Activated B cell treated with CpG ODN at 0.5 μM for 24 hours (primary cell): ENCODE measurements at regions not wholly inside any gene's neighbourhood (a gene's known extent, or its start where the extent isn't known, plus 50 kb on each side); places are given as distances from the start of the nearest gene placed in this dataset.

Source experiments
- ATAC-seq: fragments of 200-7000 bp; cut with Tn5 transposase; one replicate; pipeline ENCODE4 v1.10.0; 2021; ENCODE audit warnings: low read depth, mild to moderate bottlenecking, moderate library complexity
- CTCF ChIA-PET: fragments of 350-600 bp; sonication (Branson Sonifier 250); formaldehyde crosslinking; loops from one replicate; lab custom pipeline; 2021; ENCODE audit warnings: antibody characterized with exemption; lab: Charles Lee
- POLR2A ChIA-PET: fragments of 350-600 bp; sonication (Branson Sonifier 250); formaldehyde crosslinking; loops from one replicate; lab custom pipeline; 2021; ENCODE audit warnings: antibody characterized with exemption; lab: Charles Lee
- DNase-seq: peaks from one replicate; pipeline ENCODE4 v3.0.0; 2022
- H3K27ac Mint-ChIP-seq: one replicate; pipeline ENCODE4 v1.8.0; 2020; ENCODE audit warnings: mixed read lengths
- H3K27me3 Mint-ChIP-seq: one replicate; pipeline ENCODE4 v1.8.0; 2021; ENCODE audit warnings: mixed read lengths
- H3K36me3 Mint-ChIP-seq: one replicate; pipeline ENCODE4 v1.8.0; 2021; ENCODE audit warnings: low read depth, mixed read lengths
- H3K4me1 Mint-ChIP-seq: one replicate; pipeline ENCODE4 v1.8.0; 2021; ENCODE audit warnings: mixed read lengths
- H3K4me3 Mint-ChIP-seq: one replicate; pipeline ENCODE4 v1.8.0; 2020; ENCODE audit warnings: mild to moderate bottlenecking, mixed read lengths
- H3K9me3 Mint-ChIP-seq: one replicate; pipeline ENCODE4 v1.8.0; 2020; ENCODE audit warnings: mixed read lengths
- intact Hi-C: fragments of 100-400 bp; cut with micrococcal nuclease; formaldehyde crosslinking; loops from one replicate; pipeline ENCODE4 v1.15.1; 2024
- TF ChIP-seq, protein P1 (sequence below): fragments of 200-600 bp; IDR thresholded peaks from one replicate; pipeline ENCODE4 v1.8.0; 2022; ENCODE audit warnings: antibody characterized with exemption, mild to moderate bottlenecking

DNA sequence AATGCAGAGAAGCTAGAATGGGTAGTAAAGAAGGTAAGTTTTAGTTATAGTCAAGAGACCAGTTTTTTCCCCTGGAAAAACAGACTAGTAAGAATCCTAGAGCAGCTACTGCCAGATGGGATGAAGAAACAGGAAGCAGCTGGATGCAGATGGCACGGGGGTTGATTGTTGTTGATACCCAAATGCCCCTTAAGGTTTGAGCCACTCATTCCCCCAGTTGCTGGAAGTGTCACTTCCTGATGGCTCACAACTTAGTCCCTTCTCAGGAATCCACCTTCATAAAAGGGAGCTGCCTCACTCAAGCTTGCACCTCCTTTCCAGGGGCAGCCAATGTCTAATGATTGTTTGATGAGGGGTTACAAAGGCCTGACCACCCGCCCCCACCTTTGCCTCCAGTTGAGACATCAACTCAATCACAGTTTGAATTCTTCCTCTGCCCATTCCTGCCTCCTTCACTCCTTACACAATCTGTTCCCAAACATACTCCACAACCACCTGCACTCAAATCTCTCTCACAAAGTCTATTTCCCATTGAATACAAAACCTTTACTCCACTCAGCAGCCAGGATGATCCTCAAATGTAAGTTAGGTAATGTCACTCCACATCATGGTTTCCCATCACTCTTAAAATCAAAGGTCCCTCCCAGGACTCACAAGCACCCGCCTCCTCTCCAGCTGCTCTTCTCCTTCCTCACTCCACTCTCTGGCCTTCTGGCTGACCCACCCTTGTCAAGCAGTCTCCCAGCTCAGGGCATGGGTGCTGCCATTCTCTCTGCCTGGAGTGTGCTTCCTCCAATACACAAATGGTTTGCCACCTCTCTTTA lies 450.1 kb upstream of the THBS1 start:
- no peak for DNase-seq
- no peaks in the 10 kb centered on the region for H3K27me3 Mint-ChIP-seq
- H3K36me3 Mint-ChIP-seq: no peaks in the 10 kb centered on the region
- no peak overlapping the region for H3K27ac Mint-ChIP-seq
- ChIA-PET CTCF (no interaction called here), POLR2A (no interaction called here)
- H3K9me3 Mint-ChIP-seq: no peaks in the 10 kb centered on the region
- H3K4me3 Mint-ChIP-seq: no peak overlapping the region
- no peak for ATAC-seq
- intact Hi-C loops: no loop called here
- TF ChIP-seq, protein P1, sequence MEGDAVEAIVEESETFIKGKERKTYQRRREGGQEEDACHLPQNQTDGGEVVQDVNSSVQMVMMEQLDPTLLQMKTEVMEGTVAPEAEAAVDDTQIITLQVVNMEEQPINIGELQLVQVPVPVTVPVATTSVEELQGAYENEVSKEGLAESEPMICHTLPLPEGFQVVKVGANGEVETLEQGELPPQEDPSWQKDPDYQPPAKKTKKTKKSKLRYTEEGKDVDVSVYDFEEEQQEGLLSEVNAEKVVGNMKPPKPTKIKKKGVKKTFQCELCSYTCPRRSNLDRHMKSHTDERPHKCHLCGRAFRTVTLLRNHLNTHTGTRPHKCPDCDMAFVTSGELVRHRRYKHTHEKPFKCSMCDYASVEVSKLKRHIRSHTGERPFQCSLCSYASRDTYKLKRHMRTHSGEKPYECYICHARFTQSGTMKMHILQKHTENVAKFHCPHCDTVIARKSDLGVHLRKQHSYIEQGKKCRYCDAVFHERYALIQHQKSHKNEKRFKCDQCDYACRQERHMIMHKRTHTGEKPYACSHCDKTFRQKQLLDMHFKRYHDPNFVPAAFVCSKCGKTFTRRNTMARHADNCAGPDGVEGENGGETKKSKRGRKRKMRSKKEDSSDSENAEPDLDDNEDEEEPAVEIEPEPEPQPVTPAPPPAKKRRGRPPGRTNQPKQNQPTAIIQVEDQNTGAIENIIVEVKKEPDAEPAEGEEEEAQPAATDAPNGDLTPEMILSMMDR: no peak
- H3K4me1 Mint-ChIP-seq: no peaks in the 10 kb centered on the region

DNA sequence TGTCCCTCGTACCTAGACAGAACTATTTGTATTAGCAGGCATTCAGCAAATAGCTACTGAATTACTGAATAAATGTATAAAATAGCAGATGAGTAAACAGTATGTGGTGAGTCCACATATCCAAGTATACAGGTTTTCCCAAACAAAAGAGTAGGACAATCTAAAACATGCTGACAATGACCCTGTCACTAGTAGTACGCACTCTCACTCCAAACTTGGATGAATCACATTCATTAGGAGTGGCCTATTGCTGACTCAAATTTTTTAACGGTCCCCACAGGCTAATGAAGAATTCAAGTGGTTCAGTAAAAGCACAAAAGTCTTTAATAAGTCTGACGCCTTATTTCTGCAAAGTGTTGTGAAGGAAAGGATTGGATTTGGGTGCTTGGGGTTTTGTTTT lies 449.3 kb upstream of the THBS1 start:
- intact Hi-C loops: no loop called here
- H3K36me3 Mint-ChIP-seq: no peaks in the 10 kb centered on the region
- H3K4me1 Mint-ChIP-seq: no peaks in the 10 kb centered on the region
- no peak overlapping the region for H3K27ac Mint-ChIP-seq
- H3K9me3 Mint-ChIP-seq: no peaks in the 10 kb centered on the region
- ChIA-PET POLR2A (no interaction called here), CTCF (no interaction called here)
- TF ChIP-seq, protein P1: no peak
- DNase-seq (no peak), ATAC-seq (no peak)
- no peak overlapping the region for H3K4me3 Mint-ChIP-seq
- H3K27me3 Mint-ChIP-seq: no peaks in the 10 kb centered on the region

DNA sequence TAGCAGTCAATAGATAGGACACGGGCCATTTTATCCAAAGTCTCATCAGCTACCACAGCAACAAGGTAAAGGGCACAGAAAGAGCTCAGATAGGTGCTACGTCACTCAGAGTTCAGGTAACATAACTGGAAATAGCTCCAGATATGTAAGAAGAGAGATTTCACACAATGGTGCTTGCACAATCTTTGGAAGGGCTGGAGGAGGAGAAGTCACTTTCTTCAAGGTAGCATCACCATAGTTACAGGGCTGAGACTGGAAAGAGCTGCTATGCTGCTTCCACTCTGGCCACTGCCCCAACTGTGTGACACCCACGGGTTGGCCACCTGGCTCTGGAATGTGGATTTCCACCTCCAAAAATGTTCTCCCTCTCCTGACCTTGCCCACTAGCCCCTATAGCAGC lies 448.8 kb upstream of the THBS1 start:
- TF ChIP-seq, protein P1: no peak
- ATAC-seq (no peak), DNase-seq (no peak)
- ChIA-PET POLR2A (no interaction called here), CTCF (no interaction called here)
- H3K36me3 Mint-ChIP-seq: no peaks in the 10 kb centered on the region
- H3K27ac Mint-ChIP-seq: no peak overlapping the region
- intact Hi-C loops: no loop called here
- H3K9me3 Mint-ChIP-seq: no peaks in the 10 kb centered on the region
- no peaks in the 10 kb centered on the region for H3K4me1 Mint-ChIP-seq
- no peak overlapping the region for H3K4me3 Mint-ChIP-seq
- H3K27me3 Mint-ChIP-seq: no peaks in the 10 kb centered on the region

DNA sequence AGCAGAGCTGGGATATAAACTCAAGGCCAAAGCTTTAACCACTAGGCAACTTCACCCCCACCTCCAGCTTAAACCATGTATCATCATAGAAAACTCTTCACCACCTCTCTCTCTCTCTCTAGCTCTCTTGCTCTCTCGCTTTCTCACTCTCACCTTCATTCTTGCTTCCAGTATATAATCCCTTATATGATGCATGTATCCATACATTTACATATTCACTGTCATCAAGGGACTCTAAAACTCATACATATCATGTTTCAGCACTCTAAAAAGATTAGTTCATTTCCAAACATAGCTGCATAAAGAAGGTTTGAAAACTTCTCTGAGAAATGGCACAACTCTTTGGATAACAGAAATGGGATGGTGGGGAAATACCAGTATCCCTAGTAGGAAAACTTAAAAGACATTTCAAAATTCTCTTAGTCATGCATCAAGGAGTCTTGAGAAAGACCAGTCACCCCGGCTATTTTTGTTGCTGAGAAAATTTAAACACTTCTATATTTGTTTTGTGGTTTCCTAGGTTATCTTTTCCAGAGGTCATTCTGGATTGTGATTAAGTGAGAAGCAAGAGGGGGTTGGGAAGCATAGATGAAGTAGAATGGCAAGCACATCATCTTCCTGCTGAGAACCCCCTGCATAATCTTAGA lies 447.8 kb upstream of the THBS1 start:
- H3K4me3 Mint-ChIP-seq: no peak overlapping the region
- H3K27me3 Mint-ChIP-seq: no peaks in the 10 kb centered on the region
- no peaks in the 10 kb centered on the region for H3K9me3 Mint-ChIP-seq
- intact Hi-C loops: no loop called here
- ChIA-PET POLR2A (no interaction called here), CTCF (no interaction called here)
- H3K4me1 Mint-ChIP-seq: no peaks in the 10 kb centered on the region
- TF ChIP-seq, protein P1: no peak
- no peak overlapping the region for H3K27ac Mint-ChIP-seq
- ATAC-seq: no peak
- no peaks in the 10 kb centered on the region for H3K36me3 Mint-ChIP-seq
- DNase-seq: no peak

DNA sequence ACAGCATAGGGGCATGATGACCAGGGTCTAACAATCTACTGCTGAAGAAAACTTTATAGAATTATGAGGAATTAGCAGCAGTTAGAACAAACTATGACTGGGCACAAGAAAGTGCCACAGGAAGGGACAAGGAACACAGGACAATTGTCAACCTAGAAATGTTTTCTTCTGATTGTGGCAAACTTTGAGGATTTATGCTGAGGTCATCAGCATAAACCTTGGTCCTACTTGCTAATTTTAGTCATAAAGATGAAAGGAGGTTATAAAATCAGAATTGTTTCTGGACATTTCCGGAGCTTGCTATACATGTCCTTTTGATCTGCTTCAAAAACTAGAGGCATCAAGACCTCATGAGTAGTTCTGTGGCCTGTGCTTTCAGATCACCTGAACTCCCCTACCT lies 446.6 kb upstream of the THBS1 start:
- H3K27me3 Mint-ChIP-seq: no peaks in the 10 kb centered on the region
- intact Hi-C loops: no loop called here
- no peaks in the 10 kb centered on the region for H3K4me1 Mint-ChIP-seq
- TF ChIP-seq, protein P1: no peak
- H3K9me3 Mint-ChIP-seq: no peaks in the 10 kb centered on the region
- no peak overlapping the region for H3K27ac Mint-ChIP-seq
- DNase-seq (no peak), ATAC-seq (no peak)
- CTCF ChIA-PET: no interaction called here
- POLR2A ChIA-PET: no interaction called here
- H3K4me3 Mint-ChIP-seq: no peak overlapping the region
- H3K36me3 Mint-ChIP-seq: no peaks in the 10 kb centered on the region
